Bronchial epithelial cell (primary cell): ENCODE measurements at regions not wholly inside any gene's neighbourhood (a gene's known extent, or its start where the extent isn't known, plus 50 kb on each side); places are given as distances from the start of the nearest gene placed in this dataset.

Experiments
- DNase-seq: peaks from one replicate; pipeline ENCODE4 v3.0.0-alpha.2; 2010; ENCODE audit warnings: low read depth
- FAIRE-seq: peaks from 2 replicates; lab custom pipeline; 2011; peaks lifted over from hg19 to GRCh38; lab: Jason Lieb, UNC
- H3K27me3 ChIP-seq: 2 replicates; pipeline ENCODE4 v1.5.1; 2011; ENCODE audit warnings: low read length; ENCODE audit not compliant: control insufficient read depth, insufficient read depth
- H3K36me3 ChIP-seq: 2 replicates; pipeline ENCODE4 v1.5.1; 2011; ENCODE audit warnings: low read length; ENCODE audit not compliant: control insufficient read depth, insufficient read depth
- H3K4me3 ChIP-seq: 2 replicates; pipeline ENCODE4 v1.5.1; 2011; ENCODE audit warnings: mild to moderate bottlenecking, low read depth, low read length, control low read depth
- TF ChIP-seq, protein P1 (sequence below): IDR thresholded peaks from 2 replicates; pipeline ENCODE4 v1.5.1; 2011; ENCODE audit warnings: mild to moderate bottlenecking, moderate library complexity, low read length, control low read depth, inconsistent platforms; ENCODE audit not compliant: insufficient read depth, severe bottlenecking

DNA sequence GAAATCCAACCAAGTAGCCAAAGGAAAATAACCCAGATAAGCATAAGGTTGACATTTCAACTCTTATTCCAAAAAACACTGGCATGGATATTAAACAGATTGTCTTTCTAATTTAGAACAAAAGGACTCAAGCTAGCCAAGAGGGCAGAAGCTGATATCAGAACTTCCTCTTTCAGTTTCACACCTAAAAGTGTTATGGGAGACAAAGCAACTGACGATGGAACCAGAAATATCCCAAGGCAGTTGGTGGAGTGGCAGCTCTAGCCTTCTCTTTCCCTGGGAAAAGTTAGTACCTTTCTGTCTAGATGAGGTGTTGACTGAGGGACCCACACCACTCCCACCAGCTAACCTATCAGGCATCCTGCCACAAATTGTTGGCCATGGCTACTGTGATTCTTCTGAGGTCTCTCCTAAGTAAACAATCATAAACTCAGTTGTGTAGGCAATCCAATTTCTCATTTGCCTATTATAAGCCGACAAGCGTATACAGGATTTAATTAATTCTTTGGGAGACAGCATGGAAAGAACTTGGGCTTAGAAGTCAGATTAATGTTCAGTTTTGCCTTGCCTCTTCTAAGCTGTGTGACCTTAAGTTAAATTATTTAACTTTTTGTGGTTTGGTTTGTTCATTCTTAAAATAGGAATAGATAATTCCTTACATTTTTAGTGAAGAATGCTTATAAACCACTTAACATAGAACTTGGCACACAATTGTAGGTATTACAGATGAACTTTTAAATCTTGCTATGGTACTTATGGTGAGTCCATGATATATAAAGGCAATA lies 110.9 kb upstream of the ADAMTSL1 start:
- TF ChIP-seq, protein P1, sequence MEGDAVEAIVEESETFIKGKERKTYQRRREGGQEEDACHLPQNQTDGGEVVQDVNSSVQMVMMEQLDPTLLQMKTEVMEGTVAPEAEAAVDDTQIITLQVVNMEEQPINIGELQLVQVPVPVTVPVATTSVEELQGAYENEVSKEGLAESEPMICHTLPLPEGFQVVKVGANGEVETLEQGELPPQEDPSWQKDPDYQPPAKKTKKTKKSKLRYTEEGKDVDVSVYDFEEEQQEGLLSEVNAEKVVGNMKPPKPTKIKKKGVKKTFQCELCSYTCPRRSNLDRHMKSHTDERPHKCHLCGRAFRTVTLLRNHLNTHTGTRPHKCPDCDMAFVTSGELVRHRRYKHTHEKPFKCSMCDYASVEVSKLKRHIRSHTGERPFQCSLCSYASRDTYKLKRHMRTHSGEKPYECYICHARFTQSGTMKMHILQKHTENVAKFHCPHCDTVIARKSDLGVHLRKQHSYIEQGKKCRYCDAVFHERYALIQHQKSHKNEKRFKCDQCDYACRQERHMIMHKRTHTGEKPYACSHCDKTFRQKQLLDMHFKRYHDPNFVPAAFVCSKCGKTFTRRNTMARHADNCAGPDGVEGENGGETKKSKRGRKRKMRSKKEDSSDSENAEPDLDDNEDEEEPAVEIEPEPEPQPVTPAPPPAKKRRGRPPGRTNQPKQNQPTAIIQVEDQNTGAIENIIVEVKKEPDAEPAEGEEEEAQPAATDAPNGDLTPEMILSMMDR = no peak
- H3K27me3 ChIP-seq = no peaks in the 10 kb centered on the region
- DNase-seq (no peak), FAIRE-seq (no peak)
- no peaks in the 10 kb centered on the region for H3K36me3 ChIP-seq
- H3K4me3 ChIP-seq = no peak overlapping the region

- DNase-seq (no peak), FAIRE-seq (no peak)
- TF ChIP-seq, protein P1 = no peak
- no peaks in the 10 kb centered on the region for H3K36me3 ChIP-seq
- H3K27me3 ChIP-seq = no peaks in the 10 kb centered on the region
- no peak overlapping the region for H3K4me3 ChIP-seq
Observed at GRCh38 chr9:18365651-18366050, 108.3 kb upstream of the ADAMTSL1 start.

- Histone ChIP-seq H3K36me3 (no peaks in the 10 kb centered on the region), H3K4me3 (no peak overlapping the region), H3K27me3 (no peaks in the 10 kb centered on the region)
- FAIRE-seq = no peak
- DNase-seq = no peak
- TF ChIP-seq, protein P1 = no peak
Observed at GRCh38 chr9:18366184-18366583, 107.8 kb upstream of the ADAMTSL1 start.

GRCh38 chr9:18368206-18368605 lies 105.7 kb upstream of the ADAMTSL1 start:
- TF ChIP-seq, protein P1 = no peak
- DNase-seq = no peak
- Histone ChIP-seq H3K4me3 (no peak overlapping the region), H3K27me3 (no peaks in the 10 kb centered on the region), H3K36me3 (no peaks in the 10 kb centered on the region)
- no peak for FAIRE-seq

DNA sequence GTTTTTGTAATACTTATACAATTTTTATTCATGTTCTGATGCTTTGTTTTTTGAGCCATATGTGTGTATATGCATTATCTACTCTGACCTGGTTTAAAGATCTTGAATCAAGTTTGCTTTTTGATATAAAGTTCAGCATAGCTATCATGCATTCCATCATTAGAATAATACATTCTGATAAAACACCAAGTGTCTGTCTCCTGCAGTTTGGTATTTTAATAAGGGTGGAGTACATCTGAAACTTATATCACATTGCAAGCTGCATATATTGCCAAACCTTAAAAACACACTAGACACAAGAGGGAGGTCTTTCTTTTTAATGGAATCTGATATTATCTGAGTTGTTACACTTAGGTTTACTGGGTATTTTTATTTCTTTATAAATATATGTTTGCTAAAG lies 102.8 kb upstream of the ADAMTSL1 start:
- Histone ChIP-seq H3K36me3 (no peaks in the 10 kb centered on the region), H3K27me3 (no peaks in the 10 kb centered on the region), H3K4me3 (no peak overlapping the region)
- FAIRE-seq (no peak), DNase-seq (no peak)
- TF ChIP-seq, protein P1 = no peak

GRCh38 chr9:18371621-18372020 lies 102.3 kb upstream of the ADAMTSL1 start:
- FAIRE-seq (no peak), DNase-seq (no peak)
- Histone ChIP-seq H3K4me3 (no peak overlapping the region), H3K36me3 (no peaks in the 10 kb centered on the region), H3K27me3 (no peaks in the 10 kb centered on the region)
- TF ChIP-seq, protein P1 = no peak
